ENCODE measurements at regions not wholly inside any gene's neighbourhood (a gene's known extent, or its start where the extent isn't known, plus 50 kb on each side); places are given as distances from the start of the nearest gene placed in this dataset.

DNA sequence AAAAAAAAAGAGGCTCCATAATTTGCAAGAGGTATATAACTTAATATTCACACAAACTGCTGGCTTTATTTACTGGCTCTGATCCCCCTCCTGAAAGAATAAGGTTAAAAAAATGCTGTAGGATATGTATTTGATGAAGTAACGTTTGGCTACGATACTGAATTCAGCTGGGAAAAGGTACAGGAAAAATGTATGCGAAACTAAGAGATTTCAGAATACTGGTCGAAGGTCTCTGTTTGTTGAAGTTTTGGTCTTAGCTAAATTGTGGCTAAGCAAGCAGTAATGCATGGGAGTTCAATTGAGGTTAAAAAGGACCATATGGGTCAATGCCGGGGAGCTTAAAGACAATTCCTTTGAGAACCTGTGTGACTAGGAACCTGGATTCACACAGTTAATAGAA lies 355.5 kb upstream of the NCAM2 start:
- TF ChIP-seq RBM22 (IDR thresholded peaks at IDR 0.05; ENCODE audit: low read depth, low read length, poor library complexity, severe bottlenecking), result no peak
- no peak for TF ChIP-seq CEBPG (CRISPR knock-in tag; IDR thresholded peaks at IDR 0.05)
- no peak for TF ChIP-seq CEBPG (tag; conservative IDR thresholded peaks at IDR 0.05 in 1 of 2, IDR thresholded peaks at IDR 0.05 in 1 of 2)
- TF ChIP-seq, protein P1, sequence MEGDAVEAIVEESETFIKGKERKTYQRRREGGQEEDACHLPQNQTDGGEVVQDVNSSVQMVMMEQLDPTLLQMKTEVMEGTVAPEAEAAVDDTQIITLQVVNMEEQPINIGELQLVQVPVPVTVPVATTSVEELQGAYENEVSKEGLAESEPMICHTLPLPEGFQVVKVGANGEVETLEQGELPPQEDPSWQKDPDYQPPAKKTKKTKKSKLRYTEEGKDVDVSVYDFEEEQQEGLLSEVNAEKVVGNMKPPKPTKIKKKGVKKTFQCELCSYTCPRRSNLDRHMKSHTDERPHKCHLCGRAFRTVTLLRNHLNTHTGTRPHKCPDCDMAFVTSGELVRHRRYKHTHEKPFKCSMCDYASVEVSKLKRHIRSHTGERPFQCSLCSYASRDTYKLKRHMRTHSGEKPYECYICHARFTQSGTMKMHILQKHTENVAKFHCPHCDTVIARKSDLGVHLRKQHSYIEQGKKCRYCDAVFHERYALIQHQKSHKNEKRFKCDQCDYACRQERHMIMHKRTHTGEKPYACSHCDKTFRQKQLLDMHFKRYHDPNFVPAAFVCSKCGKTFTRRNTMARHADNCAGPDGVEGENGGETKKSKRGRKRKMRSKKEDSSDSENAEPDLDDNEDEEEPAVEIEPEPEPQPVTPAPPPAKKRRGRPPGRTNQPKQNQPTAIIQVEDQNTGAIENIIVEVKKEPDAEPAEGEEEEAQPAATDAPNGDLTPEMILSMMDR (IDR thresholded peaks at IDR 0.05 in 2 of 3, conservative IDR thresholded peaks at IDR 0.05 in 1 of 3; ENCODE audit: insufficient read depth in 2 of 3, low read depth in 1 of 3, low read length in 3 of 3), result no peak
- TF ChIP-seq NFIC (IDR thresholded peaks at IDR 0.05), result no peak
- TF ChIP-seq MYNN (IDR thresholded peaks at IDR 0.05), result no peak
- no peak for TF ChIP-seq MYNN (CRISPR knock-in tag; IDR thresholded peaks at IDR 0.05)
- TF ChIP-seq, protein P2, sequence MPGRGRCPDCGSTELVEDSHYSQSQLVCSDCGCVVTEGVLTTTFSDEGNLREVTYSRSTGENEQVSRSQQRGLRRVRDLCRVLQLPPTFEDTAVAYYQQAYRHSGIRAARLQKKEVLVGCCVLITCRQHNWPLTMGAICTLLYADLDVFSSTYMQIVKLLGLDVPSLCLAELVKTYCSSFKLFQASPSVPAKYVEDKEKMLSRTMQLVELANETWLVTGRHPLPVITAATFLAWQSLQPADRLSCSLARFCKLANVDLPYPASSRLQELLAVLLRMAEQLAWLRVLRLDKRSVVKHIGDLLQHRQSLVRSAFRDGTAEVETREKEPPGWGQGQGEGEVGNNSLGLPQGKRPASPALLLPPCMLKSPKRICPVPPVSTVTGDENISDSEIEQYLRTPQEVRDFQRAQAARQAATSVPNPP (IDR thresholded peaks at IDR 0.05; ENCODE audit: borderline replicate concordance, insufficient read depth, insufficient read length), result no peak
- TF ChIP-seq FOXP1 (CRISPR knock-in tag; IDR thresholded peaks at IDR 0.05), result no peak
- no peak for TF ChIP-seq ZNF239 (CRISPR knock-in tag; IDR thresholded peaks at IDR 0.05)
- TF ChIP-seq CHD2 (IDR thresholded peaks at IDR 0.05; ENCODE audit: low read depth, low read length), result no peak
- no peak for TF ChIP-seq HMG20A (CRISPR knock-in tag; conservative IDR thresholded peaks at IDR 0.05)

Measured in K562 (cell line).